ENCODE measurements at regions not wholly inside any gene's neighbourhood (a gene's known extent, or its start where the extent isn't known, plus 50 kb on each side); places are given as distances from the start of the nearest gene placed in this dataset.

DNA sequence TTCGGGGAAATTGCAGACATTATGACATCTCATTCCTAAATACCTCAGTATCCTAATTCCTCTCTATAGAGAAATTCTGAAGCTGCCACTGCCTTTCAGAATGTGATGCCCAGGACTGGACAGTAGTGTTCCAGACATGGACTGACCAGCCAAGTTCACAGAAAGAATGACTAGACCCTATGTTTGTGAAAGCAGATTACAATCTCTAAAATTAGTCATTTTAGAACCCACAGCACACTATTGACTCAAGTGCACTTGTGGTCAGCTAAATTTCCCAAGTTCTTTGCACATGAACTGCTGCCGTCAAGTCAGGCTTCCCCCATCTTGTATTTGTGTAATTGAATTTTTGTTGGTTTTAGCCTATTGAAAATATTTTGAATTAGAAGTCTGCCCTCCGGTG is 81.0 kb upstream of the ESX1 start:
- Histone ChIP-seq H3K27ac (ENCODE audit: low read depth in 1 of 2, low read length in 2 of 2) (no peak overlapping the region), H3K4me1 (ENCODE audit: control insufficient read depth in 4 of 4, insufficient read depth in 4 of 4, low read length in 3 of 4) (no peaks in the 10 kb centered on the region), H3K4me3 (ENCODE audit: low read depth in 1 of 3, low read length in 3 of 3) (no peak overlapping the region), H3K27me3 (ENCODE audit: control insufficient read depth in 4 of 4, insufficient read depth in 4 of 4, low read length in 3 of 4) (no peaks in the 10 kb centered on the region), H3K36me3 (ENCODE audit: control insufficient read depth in 4 of 4, insufficient read depth in 3 of 4, low read depth in 1 of 4, low read length in 3 of 4) (no peaks in the 10 kb centered on the region), H3K9ac (ENCODE audit: low read depth in 1 of 2, low read length in 2 of 2) (no peak overlapping the region), H3K9me3 (ENCODE audit: control insufficient read depth in 4 of 4, low read length in 3 of 4) (no peaks in the 10 kb centered on the region)
- DNase-seq (ENCODE audit: low spot score) = no peak
- TF ChIP-seq TAF1 (conservative IDR thresholded peaks at IDR 0.05) (no peak), CTCF (IDR thresholded peaks at IDR 0.05; ENCODE audit: low read depth, low read length, missing input control) (no peak), GABPA (IDR thresholded peaks at IDR 0.05 in 1 of 2, conservative IDR thresholded peaks at IDR 0.05 in 1 of 2) (no peak), ATF3 (IDR thresholded peaks at IDR 0.05) (no peak), RXRA (IDR thresholded peaks at IDR 0.05) (no peak), YY1 (IDR thresholded peaks at IDR 0.05) (no peak), SP1 (IDR thresholded peaks at IDR 0.05) (no peak), REST (IDR thresholded peaks at IDR 0.05) (no peak), ZBTB33 (IDR thresholded peaks at IDR 0.05) (no peak), RAD21 (IDR thresholded peaks at IDR 0.05) (no peak), NR2F2 (IDR thresholded peaks at IDR 0.05) (no peak), FOXA1 (IDR thresholded peaks at IDR 0.05) (no peak), JUND (IDR thresholded peaks at IDR 0.05) (no peak)
- TF ChIP-seq, protein P1, sequence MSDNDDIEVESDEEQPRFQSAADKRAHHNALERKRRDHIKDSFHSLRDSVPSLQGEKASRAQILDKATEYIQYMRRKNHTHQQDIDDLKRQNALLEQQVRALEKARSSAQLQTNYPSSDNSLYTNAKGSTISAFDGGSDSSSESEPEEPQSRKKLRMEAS (IDR thresholded peaks at IDR 0.05) = no peak
- 88% methylated on average over 3 of the region's 3 CpGs for WGBS

GRCh38 chrX:104334971-104335370 is 80.2 kb upstream of the ESX1 start:
- WGBS = 81% methylated on average over 1 of the region's 1 CpG
- H3K4me3 ChIP-seq (ENCODE audit: low read depth in 1 of 3, low read length in 3 of 3) = no peak overlapping the region
- TF ChIP-seq CTCF (IDR thresholded peaks at IDR 0.05; ENCODE audit: low read depth, low read length, missing input control) (no peak), TAF1 (conservative IDR thresholded peaks at IDR 0.05) (no peak), NR2F2 (IDR thresholded peaks at IDR 0.05) (no peak), GABPA (IDR thresholded peaks at IDR 0.05 in 1 of 2, conservative IDR thresholded peaks at IDR 0.05 in 1 of 2) (no peak), JUND (IDR thresholded peaks at IDR 0.05) (no peak), RAD21 (IDR thresholded peaks at IDR 0.05) (no peak), FOXA2 (IDR thresholded peaks at IDR 0.05) (no peak), YY1 (IDR thresholded peaks at IDR 0.05) (no peak)
- no peaks in the 10 kb centered on the region for H3K36me3 ChIP-seq (ENCODE audit: control insufficient read depth in 4 of 4, insufficient read depth in 3 of 4, low read depth in 1 of 4, low read length in 3 of 4)
- H3K9me3 ChIP-seq (ENCODE audit: control insufficient read depth in 4 of 4, low read length in 3 of 4) = no peaks in the 10 kb centered on the region
- H3K27me3 ChIP-seq (ENCODE audit: control insufficient read depth in 4 of 4, insufficient read depth in 4 of 4, low read length in 3 of 4) = no peaks in the 10 kb centered on the region
- no peak overlapping the region for H3K9ac ChIP-seq (ENCODE audit: low read depth in 1 of 2, low read length in 2 of 2)
- H3K27ac ChIP-seq (ENCODE audit: low read depth in 1 of 2, low read length in 2 of 2) = no peak overlapping the region
- no peak for DNase-seq (ENCODE audit: low spot score)
- no peaks in the 10 kb centered on the region for H3K4me1 ChIP-seq (ENCODE audit: control insufficient read depth in 4 of 4, insufficient read depth in 4 of 4, low read length in 3 of 4)
